ENCODE measurements at regions not wholly inside any gene's neighbourhood (a gene's known extent, or its start where the extent isn't known, plus 50 kb on each side); places are given as distances from the start of the nearest gene placed in this dataset.

DNA sequence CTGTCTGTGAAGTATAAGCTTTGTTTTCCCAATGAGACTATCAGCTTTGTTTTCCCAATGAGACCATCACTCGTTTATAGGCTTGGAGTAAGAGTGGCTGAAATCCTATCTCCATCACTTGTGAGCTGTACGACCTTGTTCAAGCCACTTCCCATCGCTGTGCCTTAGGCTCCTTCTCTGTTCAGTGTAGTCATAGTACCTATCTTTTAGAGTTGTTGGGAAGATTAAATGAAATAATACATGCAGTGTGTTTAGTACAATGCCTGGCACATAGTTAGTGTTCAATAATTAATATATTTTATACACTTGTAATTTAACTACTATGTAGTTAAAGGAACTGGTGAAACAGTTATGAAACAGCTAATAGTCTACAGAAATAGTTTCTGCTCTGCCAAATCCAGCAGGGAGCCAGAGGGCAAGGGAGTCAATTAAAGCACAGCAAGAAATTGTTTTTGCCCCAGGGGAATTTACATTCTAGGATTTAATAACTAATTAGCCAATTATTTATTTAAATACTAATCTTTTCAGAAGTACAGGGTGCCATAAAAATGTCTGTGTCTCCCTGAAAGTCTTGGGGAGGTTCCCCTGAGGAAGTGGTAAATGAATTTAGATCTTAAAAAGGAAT is 139.3 kb upstream of the HMCN1 start:
- ChIA-PET POLR2A (no interaction called here), CTCF (interaction anchor here (0.6 to 1.5 kb wide), 5 partner anchors 10 to 75 kb away, joined by 3 to 6 read pairs (median 3); no protein-coding TSS in a partner anchor)

DNA sequence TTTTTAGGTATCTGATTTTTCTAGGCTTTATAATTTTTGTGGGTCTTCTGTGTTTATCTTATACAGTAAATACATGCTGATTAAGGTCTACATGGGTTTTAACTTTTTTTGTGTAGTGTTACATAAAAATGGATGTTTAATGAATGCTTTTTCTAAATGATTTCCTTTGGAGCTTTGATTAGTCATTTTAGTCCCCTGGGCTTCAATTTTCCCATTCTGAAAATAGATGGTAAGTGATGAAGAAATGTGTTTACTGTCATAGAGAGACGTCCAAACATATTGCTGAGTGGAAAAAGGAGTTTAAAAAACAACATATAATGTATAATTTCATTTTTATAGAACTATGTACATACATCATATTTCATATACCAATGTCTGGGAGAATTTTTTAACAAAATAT is 140.9 kb upstream of the HMCN1 start:
- CTCF ChIA-PET = no interaction called here
- POLR2A ChIA-PET = no interaction called here

DNA sequence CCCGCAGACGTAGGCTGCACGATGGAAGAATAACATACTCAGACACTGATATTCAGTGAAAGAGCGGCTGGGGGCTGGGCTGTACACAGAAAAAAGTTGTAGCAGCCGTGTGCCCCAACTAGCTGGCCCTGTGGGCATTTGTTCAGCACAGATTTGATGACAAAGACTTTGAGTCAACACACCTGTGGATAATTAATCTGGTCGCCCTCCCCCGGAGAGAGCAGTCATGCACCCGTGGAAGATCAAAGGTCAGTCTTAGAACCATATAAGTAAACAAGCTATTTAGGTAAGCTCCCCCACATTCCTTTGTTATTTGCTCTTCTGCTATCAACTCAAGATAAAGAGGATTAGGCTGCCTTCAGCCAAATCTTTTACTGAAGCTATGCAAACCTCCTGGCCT is 148.4 kb upstream of the HMCN1 start:
- POLR2A ChIA-PET = no interaction called here

DNA sequence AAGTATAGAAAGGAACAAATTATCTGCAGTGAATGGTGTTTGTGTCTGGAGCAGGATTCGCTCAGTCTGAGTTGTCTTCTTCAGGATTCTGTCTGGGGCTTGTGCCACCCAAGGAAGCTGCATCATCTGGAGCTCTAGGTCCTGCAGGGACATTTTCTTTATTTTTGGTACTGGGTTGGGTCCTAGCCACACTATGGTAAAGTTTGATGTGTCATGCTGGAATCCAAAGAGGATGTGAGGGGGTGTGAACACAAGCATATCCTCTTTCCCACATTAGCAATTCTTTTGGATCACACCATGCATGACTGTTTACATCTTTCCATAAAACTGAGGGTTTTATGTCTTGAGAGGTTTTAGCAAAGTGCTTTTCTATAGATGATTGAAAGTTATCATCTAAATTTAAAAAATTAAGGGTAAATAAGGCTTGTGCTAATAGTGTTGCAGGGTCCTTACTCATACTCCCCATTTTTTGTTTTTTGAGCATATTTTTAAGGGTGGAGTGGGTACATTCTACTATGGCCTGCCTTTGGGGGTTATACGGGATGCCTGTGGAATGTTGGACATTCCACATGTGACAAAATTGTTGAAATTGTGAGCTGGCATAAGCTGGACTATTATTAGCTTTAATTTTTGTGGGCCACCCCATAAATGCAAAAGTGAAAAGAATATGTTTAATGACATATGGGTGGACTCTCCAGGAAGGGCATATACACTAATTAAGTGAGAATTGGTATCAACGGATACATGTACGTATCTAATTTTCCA is 152.0 kb upstream of the HMCN1 start:
- CTCF ChIA-PET = interaction anchor here (1.7 kb wide), 1 partner anchor 14 kb away, joined by 6 read pairs; no protein-coding TSS in a partner anchor
- POLR2A ChIA-PET = no interaction called here

More for the DNA sequence above, 148.4 kb upstream of the HMCN1 start:
- CTCF ChIA-PET = interaction anchor here (0.8 kb wide), 1 partner anchor 10 kb away, joined by 3 read pairs; no protein-coding TSS in a partner anchor

DNA sequence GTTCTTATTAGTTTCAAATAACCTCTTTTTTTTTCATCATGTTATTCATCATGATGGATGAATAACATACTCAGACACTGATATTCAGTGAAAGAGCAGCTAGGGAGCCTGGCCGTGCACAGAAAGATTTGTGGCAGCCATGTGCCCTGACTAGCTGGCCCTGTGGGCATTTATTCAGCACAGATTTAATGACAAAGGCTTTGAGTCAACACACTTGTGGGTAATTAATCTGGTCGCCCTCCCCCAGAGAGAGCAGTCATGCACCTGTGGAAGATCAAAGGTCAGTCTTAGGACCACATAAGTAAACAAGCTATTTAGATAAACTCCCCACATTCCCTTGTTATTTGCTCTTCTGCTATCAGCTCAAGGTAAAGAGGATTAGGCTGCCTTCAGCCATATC is 153.2 kb upstream of the HMCN1 start:
- ChIA-PET CTCF (interaction anchor here (0.6 kb wide), 1 partner anchor 1040 kb away, joined by 5 read pairs; no protein-coding TSS in a partner anchor), POLR2A (interaction anchor here (0.6 kb wide), 1 partner anchor 24 kb away, joined by 5 read pairs; no protein-coding TSS in a partner anchor)

DNA sequence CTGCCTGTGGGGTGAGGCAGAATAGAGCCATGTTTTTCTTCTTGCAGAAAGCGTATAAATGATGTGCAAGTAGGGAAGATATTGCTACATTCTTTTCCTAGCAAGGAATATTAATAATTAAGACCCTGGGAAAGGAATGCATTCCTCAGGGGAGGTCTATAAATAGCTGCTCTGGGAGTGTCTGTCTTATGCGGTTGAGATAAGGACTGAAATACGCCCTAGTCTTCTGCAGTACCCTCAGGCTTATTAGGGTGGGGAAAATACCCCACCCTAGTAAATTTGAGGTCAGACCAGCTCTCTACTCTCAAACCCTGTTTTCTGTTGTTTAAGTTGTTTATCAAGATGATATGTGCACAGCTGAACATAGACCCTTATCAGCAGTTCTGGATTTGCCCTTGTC is 155.9 kb upstream of the HMCN1 start:
- ChIA-PET CTCF (no interaction called here), POLR2A (no interaction called here)

DNA sequence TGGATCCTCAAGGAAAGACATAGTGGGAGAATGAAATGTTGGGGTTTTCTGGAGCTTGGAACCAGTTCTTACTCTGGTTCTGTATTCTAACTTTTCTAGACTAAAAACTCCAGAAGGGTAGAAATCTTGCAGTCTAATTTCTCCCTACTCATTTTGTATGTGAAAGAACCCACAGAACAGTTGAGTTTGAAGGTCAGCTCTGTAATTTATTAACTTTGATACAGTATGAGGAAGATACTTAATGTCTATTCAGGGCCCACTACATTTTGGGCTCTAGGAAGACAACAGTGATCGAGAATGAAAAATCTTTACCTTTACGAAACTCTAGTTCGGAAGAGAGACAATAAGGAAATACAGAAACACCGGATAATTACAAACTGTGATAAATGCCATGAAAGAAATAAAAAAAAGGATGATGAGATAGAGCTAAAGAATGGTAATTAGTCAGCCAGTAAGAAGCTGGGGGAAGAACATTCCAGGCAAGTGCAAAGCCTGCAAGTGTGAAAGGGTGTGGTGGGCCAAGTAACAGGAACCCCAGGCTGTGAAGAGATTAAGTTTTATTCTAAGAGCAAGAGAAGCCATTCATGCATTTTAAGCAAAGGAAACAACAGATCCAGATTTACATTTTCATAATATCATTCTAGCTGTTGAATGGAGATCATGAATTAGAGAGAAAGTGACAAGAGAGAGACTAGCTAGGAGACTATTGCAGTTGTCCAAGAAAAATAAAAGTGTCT is 159.9 kb upstream of the HMCN1 start:
- ChIA-PET POLR2A (no interaction called here), CTCF (interaction anchor here (0.6 kb wide), 1 partner anchor 1725 kb away, joined by 3 read pairs; no protein-coding TSS in a partner anchor)

DNA sequence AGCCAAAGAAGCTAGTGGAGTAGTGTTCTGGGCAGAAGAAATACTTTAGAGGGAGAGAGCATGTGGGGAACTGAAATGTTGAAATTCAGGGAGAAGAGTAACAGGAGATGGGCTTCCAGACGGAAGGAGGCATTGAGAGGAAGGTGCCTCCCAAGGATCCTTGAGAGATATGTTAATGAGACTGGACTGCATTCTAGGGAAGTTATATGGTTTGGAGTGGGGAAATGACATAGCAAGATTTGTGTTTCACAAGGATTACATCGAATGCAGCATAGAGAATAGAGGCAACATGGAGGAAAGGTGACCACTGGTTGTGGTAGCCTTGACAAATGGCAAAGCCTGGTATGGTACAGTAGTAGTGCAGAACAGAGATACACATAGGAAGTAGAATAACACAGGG is 160.5 kb upstream of the HMCN1 start:
- ChIA-PET POLR2A (no interaction called here), CTCF (no interaction called here)

DNA sequence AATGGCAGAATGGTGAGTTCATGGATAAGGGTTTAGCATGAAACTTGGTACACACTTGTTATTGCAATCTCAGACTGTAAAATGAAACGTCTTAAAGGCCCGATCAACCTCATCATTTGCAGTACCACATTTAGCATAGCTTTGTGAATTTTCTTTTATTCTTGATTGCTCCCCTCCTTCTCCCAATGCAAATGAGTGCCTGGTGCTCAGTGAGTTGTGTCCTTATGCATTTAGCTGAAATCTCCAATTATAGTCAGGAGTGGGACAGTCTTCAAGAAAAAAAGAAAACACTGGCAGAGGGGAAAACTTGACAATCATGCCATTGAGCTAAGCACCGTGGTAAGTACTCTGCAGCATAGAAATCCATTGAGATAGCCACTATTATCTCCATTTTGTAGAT is 161.0 kb upstream of the HMCN1 start:
- CTCF ChIA-PET = no interaction called here
- POLR2A ChIA-PET = interaction anchor here (0.6 kb wide), 1 partner anchor 51 kb away, joined by 3 read pairs; no protein-coding TSS in a partner anchor

DNA sequence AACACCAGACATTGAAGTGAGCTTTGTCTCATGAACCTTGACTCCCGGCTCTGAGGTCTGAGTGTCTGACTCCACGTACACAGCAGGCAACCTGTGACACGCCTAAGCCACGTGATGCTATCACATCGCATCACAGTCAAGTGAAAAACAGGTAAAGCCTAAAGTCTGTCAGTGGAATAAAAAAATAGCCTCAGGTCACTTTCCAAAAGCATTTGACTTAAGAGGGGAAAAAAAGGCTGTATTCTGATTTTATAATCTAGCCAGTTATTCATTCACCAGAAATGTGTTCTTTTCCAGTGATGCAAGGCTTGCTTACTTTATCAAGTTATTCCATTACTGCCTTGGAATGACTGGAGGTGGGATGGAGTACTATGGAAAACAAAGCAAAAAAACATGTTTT is 163.2 kb upstream of the HMCN1 start:
- CTCF ChIA-PET = no interaction called here
- POLR2A ChIA-PET = no interaction called here

DNA sequence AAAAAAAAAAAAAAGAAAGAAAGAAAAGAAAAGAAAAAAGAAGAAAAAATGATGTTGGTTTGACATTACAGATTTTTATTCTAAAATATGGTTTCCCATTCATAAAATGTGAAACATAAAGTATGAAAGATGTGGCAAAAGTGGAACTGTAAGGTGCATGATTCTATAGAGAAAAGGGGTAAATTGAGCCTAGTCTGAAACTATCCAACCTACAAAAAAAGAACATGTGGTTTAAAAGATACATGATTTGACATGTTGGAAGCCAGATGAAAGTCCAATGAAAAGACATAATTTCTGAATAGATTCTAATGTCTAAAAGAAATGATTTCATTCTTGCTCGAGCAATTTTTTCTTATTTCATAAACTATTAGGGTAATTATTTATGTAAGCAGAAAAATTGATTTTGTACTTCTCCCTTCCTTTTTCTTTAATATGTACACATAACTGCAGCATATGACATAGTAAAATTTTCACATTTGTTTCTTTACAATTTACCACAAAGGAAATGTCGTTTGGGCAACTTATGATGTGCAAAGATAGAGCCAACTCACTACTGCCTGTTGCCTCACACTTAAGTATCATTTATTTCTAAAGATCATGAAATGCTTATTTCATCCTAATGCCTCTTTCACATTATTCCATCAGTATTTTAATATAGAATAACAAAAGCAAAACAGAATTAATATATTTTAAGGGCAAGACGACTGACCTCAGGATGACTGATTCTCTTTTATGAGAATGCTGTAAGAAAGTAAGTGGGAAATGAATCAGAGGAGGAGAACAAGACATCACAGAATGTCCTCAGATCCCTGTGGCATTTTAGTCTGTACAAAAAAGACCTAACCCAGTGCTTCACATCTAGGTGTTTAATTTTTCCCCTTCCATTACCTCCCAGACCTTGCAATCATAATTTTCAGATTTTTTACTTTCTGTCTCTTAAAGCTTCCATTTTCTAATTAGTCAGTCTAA is 165.8 kb upstream of the HMCN1 start:
- CTCF ChIA-PET = interaction anchor here (1.0 to 1.2 kb wide), 2 partner anchors 8 to 251 kb away, joined by 3 to 5 read pairs; partner anchors contain the start of gene IVNS1ABP
- POLR2A ChIA-PET = interaction anchor here (0.7 kb wide), 1 partner anchor 69 kb away, joined by 9 read pairs; no protein-coding TSS in a partner anchor

DNA sequence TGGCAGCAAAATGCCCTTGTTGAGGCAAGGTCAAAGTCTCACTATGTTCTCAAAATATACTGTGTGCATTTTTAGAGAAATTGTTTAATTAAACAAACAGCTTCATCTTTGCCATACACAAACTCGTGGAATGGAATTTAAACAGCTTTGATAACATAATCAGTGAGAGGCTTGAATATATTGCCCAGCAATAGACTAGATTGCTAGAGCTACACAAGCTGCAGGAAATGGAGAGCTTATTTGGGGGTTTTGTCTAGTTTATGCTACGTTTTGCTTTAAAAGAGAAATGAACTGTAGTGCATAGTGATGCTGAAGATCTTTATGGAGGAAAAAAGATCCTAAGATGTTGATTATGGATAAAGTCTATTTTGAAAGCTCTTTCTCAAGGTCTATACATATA is 166.8 kb upstream of the HMCN1 start:
- POLR2A ChIA-PET = interaction anchor here (0.7 to 2.3 kb wide), 2 partner anchors 68 to 250 kb away, joined by 9 to 12 read pairs; partner anchors contain the start of gene IVNS1ABP

DNA sequence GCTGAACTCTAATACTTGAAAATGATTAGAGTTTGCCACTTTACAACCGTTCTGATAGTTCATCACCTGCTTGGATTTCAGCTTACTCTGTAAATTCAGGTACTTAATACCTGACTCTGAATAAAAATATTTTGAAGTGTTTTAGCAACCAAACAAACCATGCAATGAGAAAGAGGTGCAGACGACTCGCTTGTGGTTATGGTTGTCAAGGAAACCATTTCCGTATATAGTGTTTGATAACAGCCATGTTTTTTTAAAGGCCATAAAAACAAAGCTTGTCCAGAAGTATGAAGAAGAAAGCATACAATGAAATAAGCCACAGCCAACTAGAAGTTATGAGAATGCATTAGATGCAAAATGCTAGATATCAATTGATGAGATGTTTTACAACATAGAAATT is 167.2 kb upstream of the HMCN1 start:
- CTCF ChIA-PET = interaction anchor here (0.9 to 2.0 kb wide), 4 partner anchors 29 to 250 kb away, joined by 3 to 5 read pairs (median 4); partner anchors contain the start of gene IVNS1ABP
- POLR2A ChIA-PET = interaction anchor here (2.3 kb wide), 1 partner anchor 250 kb away, joined by 12 read pairs; the partner anchor contains the start of gene IVNS1ABP

More for the DNA sequence above, 166.8 kb upstream of the HMCN1 start:
- CTCF ChIA-PET = interaction anchor here (0.9 to 2.0 kb wide), 4 partner anchors 29 to 250 kb away, joined by 3 to 5 read pairs (median 4); partner anchors contain the start of gene IVNS1ABP

DNA sequence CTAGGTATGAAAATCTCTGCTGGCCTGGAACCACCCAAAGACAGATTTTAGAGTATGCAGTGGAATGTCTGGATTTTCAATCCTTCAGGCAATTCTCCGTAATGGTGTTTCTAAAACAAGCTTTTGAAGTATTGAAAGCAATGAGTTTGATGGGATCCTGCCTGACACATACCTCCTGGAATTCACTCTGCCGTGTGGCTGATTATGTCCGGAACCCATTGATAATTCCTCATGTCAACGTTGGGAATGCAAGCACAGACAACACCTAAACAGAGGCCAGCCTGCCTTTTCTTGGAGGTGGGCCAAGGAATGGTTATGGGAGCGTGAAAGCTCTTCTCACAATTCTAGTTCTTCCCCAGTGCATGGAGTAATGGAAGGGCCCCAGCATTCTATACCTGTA is 168.9 kb upstream of the HMCN1 start:
- POLR2A ChIA-PET = no interaction called here
- CTCF ChIA-PET = interaction anchor here (1.1 kb wide), 1 partner anchor 31 kb away, joined by 3 read pairs; no protein-coding TSS in a partner anchor

DNA sequence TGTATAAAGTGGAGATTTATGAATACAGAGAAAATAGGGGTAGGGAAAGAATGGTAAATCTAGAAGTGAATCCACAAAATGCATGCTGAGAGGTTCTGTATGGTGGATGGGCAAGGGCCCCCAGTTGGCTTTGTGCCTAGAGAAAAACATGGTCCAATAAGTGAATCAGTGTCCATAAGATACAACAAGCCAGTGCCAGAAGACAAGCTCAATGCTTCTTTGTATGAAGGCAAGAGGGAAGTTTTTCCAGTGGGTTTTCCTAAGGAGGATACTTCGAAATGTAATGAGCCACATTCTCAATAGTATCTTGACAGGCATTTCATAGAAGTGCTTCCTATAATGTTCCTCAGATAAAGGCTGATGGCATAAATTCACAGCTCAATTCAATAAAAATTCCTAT is 169.4 kb upstream of the HMCN1 start:
- ChIA-PET CTCF (interaction anchor here (1.1 kb wide), 1 partner anchor 31 kb away, joined by 3 read pairs; no protein-coding TSS in a partner anchor), POLR2A (no interaction called here)

DNA sequence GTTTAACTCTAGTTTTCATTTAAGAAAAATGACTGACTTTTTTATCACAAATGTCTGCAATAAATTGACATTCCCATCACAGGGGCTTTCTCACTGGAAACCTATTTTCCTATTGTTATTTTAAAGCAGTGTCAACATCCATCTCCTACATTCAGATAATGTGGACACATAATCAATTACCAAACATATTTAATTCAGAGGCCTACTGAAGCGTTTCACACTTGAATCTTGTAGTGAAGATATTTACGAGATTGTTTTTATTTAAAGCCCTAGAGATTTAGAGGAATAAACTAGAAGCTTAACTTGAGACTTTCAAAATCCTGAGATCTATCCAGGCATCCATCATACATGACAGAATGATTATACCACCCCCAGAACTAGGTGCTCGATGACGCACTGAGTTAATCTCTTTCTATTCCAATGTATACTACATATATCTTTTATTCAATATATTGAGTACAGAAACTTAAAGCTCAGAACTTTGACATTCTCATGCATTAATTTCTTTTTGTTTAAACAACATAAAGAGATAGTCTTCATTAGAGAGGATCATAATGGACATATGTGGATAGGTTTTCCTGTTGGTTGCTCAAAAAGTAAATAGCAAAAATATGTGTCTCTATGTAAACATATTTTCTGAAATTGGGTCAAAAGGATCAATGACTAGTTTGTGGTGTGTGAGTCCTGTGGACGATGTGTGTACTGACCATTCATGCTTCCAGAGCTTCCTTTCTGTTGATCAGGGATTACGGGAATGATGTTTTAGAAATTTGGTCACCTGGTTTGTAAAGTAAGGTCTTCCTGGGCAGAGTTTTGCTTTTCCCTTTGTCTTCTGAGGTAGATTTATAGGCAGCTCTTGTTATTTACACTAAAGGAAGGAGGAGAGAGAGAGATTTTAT is 171.5 kb upstream of the HMCN1 start:
- POLR2A ChIA-PET = no interaction called here
- CTCF ChIA-PET = no interaction called here

DNA sequence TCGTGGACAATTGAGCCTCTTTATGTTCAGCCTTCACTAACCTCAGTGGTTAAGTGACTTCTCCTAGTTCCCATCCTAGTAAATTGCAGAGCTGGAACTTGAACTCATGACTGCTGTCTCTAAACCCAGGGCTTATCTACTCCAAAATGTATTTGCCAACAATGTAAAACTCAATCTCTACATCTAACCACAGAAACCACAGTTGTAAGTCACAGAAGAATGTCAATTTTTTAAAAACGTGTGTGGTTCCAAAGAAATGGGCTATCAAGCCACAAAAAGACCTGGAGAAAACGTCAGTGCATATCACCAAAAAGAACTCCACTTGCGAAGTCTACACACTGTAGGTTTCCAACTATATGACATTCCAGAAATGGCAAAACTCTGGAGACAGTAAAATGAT is 172.6 kb upstream of the HMCN1 start:
- CTCF ChIA-PET = interaction anchor here (2.1 kb wide), 1 partner anchor 244 kb away, joined by 10 read pairs; the partner anchor contains the start of gene IVNS1ABP
- POLR2A ChIA-PET = interaction anchor here (0.6 kb wide), 1 partner anchor 856 kb away, joined by 3 read pairs; no protein-coding TSS in a partner anchor

All from activated CD8-positive, alpha-beta memory T cell treated with anti-CD3 and anti-CD28 coated beads for 36 hours (primary cell).